Activated CD4-positive, alpha-beta T cell treated with anti-CD3 and anti-CD28 coated beads, Interleukin-2, amount 10 ng/mL, durations not matched to agents 24 days and 14 days (primary cell): ENCODE measurements at regions not wholly inside any gene's neighbourhood (a gene's known extent, or its start where the extent isn't known, plus 50 kb on each side); places are given as distances from the start of the nearest gene placed in this dataset.

Experiments
- DNase-seq: peaks from one replicate; pipeline ENCODE4 v3.0.0; 2022
- H3K27ac Mint-ChIP-seq: one replicate; pipeline ENCODE4 v1.8.0; 2022; ENCODE audit warnings: mild to moderate bottlenecking, mixed read lengths
- H3K27me3 Mint-ChIP-seq: one replicate; pipeline ENCODE4 v1.8.0; 2022; ENCODE audit warnings: mixed read lengths
- H3K36me3 Mint-ChIP-seq: one replicate; pipeline ENCODE4 v1.8.0; 2022; ENCODE audit warnings: low read depth, mild to moderate bottlenecking, mixed read lengths
- H3K4me1 Mint-ChIP-seq: one replicate; pipeline ENCODE4 v1.8.0; 2021; ENCODE audit warnings: mixed read lengths
- H3K4me3 Mint-ChIP-seq: one replicate; pipeline ENCODE4 v1.8.0; 2022; ENCODE audit warnings: mild to moderate bottlenecking, moderate library complexity, mixed read lengths
- H3K9me3 Mint-ChIP-seq: one replicate; pipeline ENCODE4 v1.8.0; 2021; ENCODE audit warnings: mixed read lengths
- intact Hi-C: fragments of 100-400 bp; cut with micrococcal nuclease; formaldehyde crosslinking; loops from one replicate; pipeline ENCODE4 v1.15.1; 2023

DNA sequence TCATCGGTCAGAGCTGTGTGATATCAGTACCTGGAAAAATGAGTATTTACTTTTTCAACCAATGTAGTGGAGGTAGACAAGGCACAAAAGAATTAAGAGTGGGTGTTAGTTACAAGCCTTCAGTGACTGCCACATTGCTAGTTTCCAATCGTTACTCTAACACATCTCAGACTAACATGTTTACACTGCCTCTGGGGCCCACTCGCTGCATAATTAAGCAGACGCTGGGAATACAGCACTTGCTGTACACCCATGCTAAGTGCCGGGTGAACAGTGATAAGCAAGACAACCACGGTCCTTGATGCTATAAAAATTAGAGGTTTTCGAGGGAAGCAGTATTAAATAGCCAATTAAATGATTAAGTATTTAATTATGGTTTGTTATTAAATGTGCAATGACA is 1147.6 kb downstream of the AACS start:
- intact Hi-C loops, result no loop called here
- Mint-ChIP-seq H3K4me3 (no peak overlapping the region), H3K9me3 (no peaks in the 10 kb centered on the region)

DNA sequence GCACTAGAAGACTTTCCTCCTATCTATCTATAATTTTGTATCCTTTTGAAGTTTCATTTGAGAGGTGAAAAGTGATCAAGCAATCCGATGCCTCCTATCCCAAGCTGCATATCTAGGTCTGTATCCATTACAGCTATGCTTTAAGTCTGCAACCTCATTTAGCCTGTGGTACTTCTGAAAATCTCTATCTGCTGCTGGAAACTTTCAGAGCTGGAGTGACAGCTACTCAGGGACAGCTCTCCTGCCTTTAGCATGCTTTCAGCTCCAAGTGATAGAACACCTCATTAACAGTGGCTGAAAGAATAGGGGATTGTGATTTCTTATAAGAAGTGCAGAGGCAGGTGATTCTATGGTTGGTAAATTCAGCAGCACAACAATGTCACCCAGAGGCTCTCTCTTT is 1153.5 kb downstream of the AACS start:
- H3K27me3 Mint-ChIP-seq, result no peaks in the 10 kb centered on the region
- DNase-seq, result no peak
- no peaks in the 10 kb centered on the region for H3K36me3 Mint-ChIP-seq
- H3K9me3 Mint-ChIP-seq, result no peaks in the 10 kb centered on the region
- intact Hi-C loops, result no loop called here
- H3K4me3 Mint-ChIP-seq, result no peak overlapping the region
- H3K4me1 Mint-ChIP-seq, result no peaks in the 10 kb centered on the region
- H3K27ac Mint-ChIP-seq, result no peak overlapping the region

More for the DNA sequence above, 1147.6 kb downstream of the AACS start:
- Mint-ChIP-seq H3K27me3 (no peaks in the 10 kb centered on the region), H3K36me3 (no peaks in the 10 kb centered on the region), H3K4me1 (no peaks in the 10 kb centered on the region), H3K27ac (no peak overlapping the region)
- DNase-seq, result no peak

DNA sequence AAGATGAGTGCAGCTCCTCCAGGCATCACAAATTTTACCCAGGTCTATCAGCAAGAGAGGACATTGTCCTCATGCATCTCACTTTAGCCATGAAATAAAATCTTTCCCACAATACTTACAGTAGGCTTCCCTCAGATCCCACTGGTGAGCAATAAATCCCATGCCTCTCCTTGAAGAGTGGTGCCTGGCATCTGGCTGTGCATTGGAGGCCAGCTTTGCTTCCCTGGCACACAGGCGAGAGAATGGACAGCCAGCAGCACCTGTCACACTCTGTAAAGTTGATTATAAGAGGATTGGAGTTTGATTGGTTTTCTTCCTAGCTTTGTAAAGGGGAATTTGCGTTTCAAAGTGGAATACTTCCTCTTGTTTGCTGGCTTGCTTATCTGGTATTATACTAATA is 1153.9 kb downstream of the AACS start:
- no peaks in the 10 kb centered on the region for H3K36me3 Mint-ChIP-seq
- intact Hi-C loops, result no loop called here
- H3K4me3 Mint-ChIP-seq, result no peak overlapping the region
- H3K27me3 Mint-ChIP-seq, result no peaks in the 10 kb centered on the region
- H3K4me1 Mint-ChIP-seq, result no peaks in the 10 kb centered on the region
- H3K9me3 Mint-ChIP-seq, result no peaks in the 10 kb centered on the region
- no peak overlapping the region for H3K27ac Mint-ChIP-seq
- DNase-seq, result no peak

DNA sequence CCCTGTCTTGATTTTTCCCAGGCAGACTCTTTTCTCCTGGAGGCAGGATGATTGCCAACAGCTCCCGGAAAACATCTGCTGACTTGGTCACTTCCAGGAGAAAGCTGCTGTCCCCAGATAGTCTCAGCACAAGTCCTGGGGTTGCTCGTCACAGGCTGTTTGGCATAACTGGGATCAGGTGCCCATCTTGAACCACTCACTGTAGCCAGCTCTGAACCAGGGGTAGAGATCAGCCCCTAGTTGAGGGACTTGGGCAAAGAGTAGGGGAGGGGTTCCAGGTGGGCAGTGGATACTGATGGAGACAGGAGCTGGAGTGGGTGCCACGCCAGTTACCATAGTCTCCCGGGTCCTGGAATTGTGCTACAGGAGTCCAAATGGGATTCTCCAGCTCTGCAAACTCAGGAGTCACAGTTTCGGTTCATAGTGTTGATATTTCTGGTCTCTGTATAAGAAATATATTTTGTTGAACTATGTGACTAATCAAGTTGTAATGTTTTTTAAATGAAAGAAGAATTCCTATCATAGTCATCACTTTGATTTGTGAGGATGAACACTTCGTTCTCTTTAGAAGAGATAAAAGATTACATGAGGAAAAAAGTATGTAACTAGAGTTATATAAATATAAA is 1154.5 kb downstream of the AACS start:
- no peaks in the 10 kb centered on the region for H3K9me3 Mint-ChIP-seq
- intact Hi-C loops, result no loop called here
- no peak overlapping the region for H3K27ac Mint-ChIP-seq
- no peaks in the 10 kb centered on the region for H3K36me3 Mint-ChIP-seq
- no peaks in the 10 kb centered on the region for H3K27me3 Mint-ChIP-seq
- H3K4me3 Mint-ChIP-seq, result no peak overlapping the region
- H3K4me1 Mint-ChIP-seq, result no peaks in the 10 kb centered on the region
- no peak for DNase-seq

DNA sequence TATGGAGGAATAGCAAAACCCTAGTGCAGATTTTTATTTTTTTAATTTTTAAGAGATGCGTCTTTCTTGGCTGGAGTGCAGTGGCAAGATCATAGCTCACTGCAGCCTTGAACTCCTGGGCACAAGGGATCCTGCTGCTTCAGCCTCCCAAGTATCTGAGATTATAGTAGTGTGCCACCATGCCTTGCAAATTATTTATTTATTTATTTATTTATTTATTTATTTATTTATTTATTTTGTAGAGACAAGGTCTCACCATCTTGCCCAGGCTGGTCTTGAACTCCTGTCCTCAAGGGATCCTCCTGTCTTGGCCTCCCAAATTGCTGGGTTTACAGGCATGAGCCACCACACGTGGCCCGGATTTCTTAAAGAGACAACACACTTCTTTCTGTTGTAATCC is 1158.8 kb downstream of the AACS start:
- H3K4me1 Mint-ChIP-seq, result no peaks in the 10 kb centered on the region
- H3K27ac Mint-ChIP-seq, result no peak overlapping the region
- no peak for DNase-seq
- H3K9me3 Mint-ChIP-seq, result peaks cover 10% of the 10 kb centered on the region
- H3K4me3 Mint-ChIP-seq, result no peak overlapping the region
- H3K36me3 Mint-ChIP-seq, result no peaks in the 10 kb centered on the region
- no peaks in the 10 kb centered on the region for H3K27me3 Mint-ChIP-seq
- intact Hi-C loops, result no loop called here

DNA sequence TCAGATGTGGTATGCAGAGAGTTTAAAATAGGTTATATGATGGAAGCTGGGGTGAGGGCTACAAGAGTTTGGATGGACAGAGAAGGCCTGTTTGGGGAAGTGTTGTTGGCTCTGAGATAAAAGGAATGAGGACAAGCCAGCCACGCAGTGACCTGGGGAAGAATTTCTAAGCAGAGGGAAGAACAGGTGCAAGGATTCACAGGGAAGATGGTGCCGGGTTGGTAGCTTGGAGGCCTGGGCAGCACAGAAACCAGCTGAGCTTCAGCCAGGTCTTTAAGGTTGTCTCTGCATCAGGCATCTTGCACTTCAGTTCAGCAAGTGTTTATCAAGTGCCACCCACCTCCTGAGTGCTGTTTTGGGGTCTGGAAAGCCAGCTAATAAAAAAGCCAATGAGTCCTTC is 1163.7 kb downstream of the AACS start:
- H3K27ac Mint-ChIP-seq, result no peak overlapping the region
- peaks cover 16% of the 10 kb centered on the region for H3K9me3 Mint-ChIP-seq
- H3K4me3 Mint-ChIP-seq, result no peak overlapping the region
- no peaks in the 10 kb centered on the region for H3K36me3 Mint-ChIP-seq
- no peak for DNase-seq
- no peaks in the 10 kb centered on the region for H3K4me1 Mint-ChIP-seq
- H3K27me3 Mint-ChIP-seq, result no peaks in the 10 kb centered on the region
- intact Hi-C loops, result no loop called here

DNA sequence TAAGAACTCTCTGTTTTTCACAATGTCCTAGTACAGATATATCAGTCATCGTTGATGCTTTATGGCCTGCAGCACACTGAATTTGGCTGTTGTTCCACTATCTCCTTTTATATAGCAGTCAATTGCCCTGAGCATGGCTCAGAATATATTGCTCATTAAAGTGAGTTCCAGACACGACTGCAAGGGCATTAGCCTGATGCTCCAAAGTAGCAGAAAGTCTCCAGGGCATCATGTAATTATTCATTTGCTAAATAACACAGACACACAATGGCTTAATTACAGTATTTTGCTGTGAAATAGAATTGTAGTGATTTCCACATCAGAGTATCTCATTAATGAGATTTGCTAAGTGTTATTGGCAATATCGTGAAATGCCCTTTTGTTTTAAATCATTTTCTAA is 1167.5 kb downstream of the AACS start:
- DNase-seq, result no peak
- Mint-ChIP-seq H3K9me3 (peaks cover 6% of the 10 kb centered on the region), H3K27me3 (no peaks in the 10 kb centered on the region), H3K4me1 (no peaks in the 10 kb centered on the region), H3K36me3 (no peaks in the 10 kb centered on the region), H3K4me3 (no peak overlapping the region), H3K27ac (no peak overlapping the region)
- intact Hi-C loops, result no loop called here

DNA sequence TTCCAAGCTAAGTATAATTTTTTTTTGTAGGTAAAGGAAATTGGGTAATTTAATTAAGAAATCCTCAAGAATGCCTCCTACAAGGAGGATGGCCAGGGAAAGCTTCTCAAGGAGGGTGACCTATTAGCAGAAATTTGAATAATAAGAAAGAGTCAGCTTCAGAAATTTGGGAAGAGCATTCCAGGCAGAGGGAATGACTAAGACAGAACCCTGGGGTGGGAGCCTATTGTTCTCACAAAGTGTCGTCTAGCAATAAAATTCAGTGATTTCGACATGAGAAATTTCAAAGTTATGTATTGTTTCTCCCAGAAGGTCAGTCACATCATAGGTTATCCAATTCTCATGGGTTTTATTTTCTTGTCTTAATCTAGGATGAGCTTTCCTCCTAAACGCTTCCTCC is 1168.4 kb downstream of the AACS start:
- Mint-ChIP-seq H3K36me3 (no peaks in the 10 kb centered on the region), H3K4me1 (no peaks in the 10 kb centered on the region), H3K27me3 (no peaks in the 10 kb centered on the region), H3K4me3 (no peak overlapping the region), H3K9me3 (peaks cover 6% of the 10 kb centered on the region), H3K27ac (no peak overlapping the region)
- DNase-seq, result no peak
- intact Hi-C loops, result no loop called here

DNA sequence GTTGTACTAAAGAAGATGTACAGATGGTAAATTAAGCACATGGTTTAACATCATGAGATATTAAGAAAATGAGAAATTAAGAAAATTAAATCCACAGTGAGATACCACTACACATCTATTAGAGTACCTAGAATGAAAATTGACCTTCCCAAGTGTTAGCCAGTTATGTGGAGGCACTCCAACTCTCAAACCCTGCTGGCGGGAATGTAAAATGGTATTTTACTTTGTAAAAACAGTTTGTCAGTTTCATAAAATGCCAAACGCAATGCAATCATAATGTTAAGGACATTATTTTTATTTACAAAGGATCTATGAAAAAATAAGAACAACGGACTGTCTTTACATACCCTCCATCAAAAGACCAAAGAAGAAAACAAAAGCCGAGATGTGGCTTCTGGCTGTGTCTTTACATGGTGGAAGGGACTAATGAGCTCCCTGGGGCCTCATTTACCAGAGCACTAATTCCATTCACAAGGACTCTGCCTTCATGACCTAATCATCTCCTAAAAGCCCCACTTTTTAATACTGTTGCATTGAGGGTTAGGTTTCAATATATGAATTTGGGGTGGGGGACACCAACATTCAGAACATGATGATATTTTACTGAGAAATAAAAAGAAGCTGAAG is 1178.7 kb downstream of the AACS start:
- no peak overlapping the region for H3K27ac Mint-ChIP-seq
- H3K4me3 Mint-ChIP-seq, result no peak overlapping the region
- no peaks in the 10 kb centered on the region for H3K4me1 Mint-ChIP-seq
- intact Hi-C loops, result no loop called here
- H3K27me3 Mint-ChIP-seq, result no peaks in the 10 kb centered on the region
- H3K36me3 Mint-ChIP-seq, result no peaks in the 10 kb centered on the region
- no peaks in the 10 kb centered on the region for H3K9me3 Mint-ChIP-seq
- DNase-seq, result no peak

DNA sequence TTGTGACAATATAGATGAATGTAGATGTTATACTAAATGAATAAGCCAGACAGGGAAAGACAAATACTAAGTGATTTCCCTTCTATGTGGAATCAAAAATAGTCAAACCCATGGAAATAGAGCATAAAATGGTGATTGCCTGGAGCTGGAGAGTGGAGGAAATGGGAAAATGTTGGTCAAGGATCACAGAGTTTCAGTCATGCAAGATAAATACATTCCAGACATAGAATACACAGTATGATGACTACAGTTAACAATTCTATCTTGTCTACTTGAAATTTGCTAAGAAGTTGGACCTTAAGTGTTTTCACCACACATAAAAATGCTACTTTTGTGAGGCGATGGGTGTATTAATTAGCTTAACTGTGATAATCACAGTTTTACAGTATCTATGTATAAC is 1182.7 kb downstream of the AACS start:
- Mint-ChIP-seq H3K4me3 (no peak overlapping the region), H3K4me1 (no peaks in the 10 kb centered on the region), H3K27ac (no peak overlapping the region), H3K27me3 (no peaks in the 10 kb centered on the region), H3K36me3 (no peaks in the 10 kb centered on the region), H3K9me3 (peaks cover 6% of the 10 kb centered on the region)
- DNase-seq, result no peak
- intact Hi-C loops, result no loop called here

DNA sequence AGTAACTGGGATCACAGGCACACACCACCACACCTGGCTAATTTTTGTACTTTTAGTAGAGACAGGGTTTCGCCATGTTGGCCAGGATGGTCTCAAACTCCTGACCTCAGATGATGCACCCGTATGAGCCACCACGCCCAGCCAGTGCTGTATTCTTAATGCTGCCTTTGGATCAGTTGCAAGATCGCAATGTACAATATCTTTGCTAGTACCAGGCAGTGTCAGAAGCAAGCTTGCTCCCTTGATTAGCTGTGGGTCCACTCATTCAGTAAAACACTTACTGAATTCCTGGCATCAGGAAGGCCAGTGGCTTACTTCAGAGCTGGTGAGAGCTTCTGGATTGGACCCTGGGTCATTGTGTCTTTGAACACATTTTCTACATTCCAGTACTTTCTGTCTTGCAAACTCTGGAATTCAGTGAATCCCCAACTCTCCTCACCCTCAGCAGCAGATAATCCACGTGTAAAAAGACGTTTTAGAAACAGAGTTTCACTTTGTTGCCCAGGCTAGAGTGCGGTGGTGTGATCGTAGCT is 1183.7 kb downstream of the AACS start:
- Mint-ChIP-seq H3K4me3 (no peak overlapping the region), H3K27me3 (no peaks in the 10 kb centered on the region), H3K9me3 (peaks cover 6% of the 10 kb centered on the region), H3K4me1 (no peaks in the 10 kb centered on the region), H3K27ac (no peak overlapping the region), H3K36me3 (no peaks in the 10 kb centered on the region)
- intact Hi-C loops, result no loop called here
- no peak for DNase-seq

DNA sequence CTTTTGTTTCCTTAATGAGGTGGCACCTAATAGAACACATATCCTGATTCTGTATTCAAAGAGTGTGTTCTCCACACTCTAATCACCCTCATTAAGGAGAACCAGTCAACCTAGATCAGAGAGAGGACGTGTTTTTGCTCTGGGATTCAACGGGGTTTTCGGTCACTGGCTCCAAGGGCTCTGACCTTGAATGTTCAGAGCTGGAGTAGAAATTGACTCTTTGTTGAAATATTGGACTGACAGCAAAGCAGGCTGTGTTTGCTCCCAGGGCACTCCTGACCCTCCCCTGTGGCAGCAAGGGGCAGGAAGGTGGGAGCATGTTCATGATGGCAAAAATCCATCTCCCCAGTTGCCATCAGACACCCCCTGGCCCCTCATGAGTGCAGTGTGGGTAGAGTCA is 1193.0 kb downstream of the AACS start:
- Mint-ChIP-seq H3K36me3 (no peaks in the 10 kb centered on the region), H3K27ac (no peak overlapping the region), H3K4me1 (no peaks in the 10 kb centered on the region), H3K27me3 (no peaks in the 10 kb centered on the region), H3K4me3 (no peak overlapping the region), H3K9me3 (peaks cover 8% of the 10 kb centered on the region)
- DNase-seq, result no peak
- intact Hi-C loops, result no loop called here

DNA sequence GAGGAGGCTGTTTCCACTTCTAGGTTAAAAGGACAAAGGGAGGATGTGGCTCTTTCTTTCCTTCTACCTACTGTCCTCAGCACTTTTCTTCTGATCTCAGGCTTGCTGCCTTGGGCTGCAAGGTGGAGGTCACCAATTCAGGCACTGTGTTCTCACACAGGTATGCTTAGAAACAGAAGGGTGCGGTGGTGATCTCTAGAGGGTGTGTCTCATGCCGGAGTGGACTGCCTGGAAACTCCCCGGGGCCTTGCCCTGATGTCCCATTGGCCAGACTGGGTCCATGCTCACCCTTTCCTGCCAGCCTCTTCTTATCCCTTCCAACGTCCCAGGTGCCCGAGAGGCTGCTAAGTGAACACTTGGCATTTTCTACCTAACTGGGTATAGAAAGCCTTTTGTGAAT is 1197.6 kb downstream of the AACS start:
- no peak for DNase-seq

DNA sequence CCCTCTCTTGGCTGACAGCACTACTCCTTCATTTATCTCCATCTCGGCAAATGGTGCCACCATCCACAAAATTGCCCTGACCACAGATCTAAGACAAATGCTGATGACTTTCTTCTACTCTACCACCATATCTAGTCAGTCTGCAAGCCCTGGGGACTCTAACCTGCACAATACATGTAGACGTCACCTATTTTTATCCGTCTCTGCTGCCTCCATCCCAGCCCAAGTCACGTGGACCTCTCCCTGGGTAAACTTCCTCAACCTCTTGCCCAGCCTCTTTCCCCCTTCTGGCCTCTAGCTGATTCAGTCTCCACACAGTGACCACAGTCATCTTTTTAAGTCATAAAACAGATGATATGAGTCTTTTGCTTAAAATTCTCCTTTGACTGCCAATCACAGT is 1203.0 kb downstream of the AACS start:
- DNase-seq, result no peak
- Mint-ChIP-seq H3K27me3 (no peaks in the 10 kb centered on the region), H3K4me3 (no peak overlapping the region), H3K27ac (no peak overlapping the region), H3K36me3 (no peaks in the 10 kb centered on the region), H3K4me1 (no peaks in the 10 kb centered on the region), H3K9me3 (peaks cover 12% of the 10 kb centered on the region)
- intact Hi-C loops, result no loop called here

More for the DNA sequence above, 1197.6 kb downstream of the AACS start:
- H3K4me3 Mint-ChIP-seq, result no peak overlapping the region
- no peaks in the 10 kb centered on the region for H3K36me3 Mint-ChIP-seq
- intact Hi-C loops, result no loop called here
- H3K4me1 Mint-ChIP-seq, result no peaks in the 10 kb centered on the region
- no peak overlapping the region for H3K27ac Mint-ChIP-seq
- peaks cover 8% of the 10 kb centered on the region for H3K9me3 Mint-ChIP-seq
- H3K27me3 Mint-ChIP-seq, result no peaks in the 10 kb centered on the region

DNA sequence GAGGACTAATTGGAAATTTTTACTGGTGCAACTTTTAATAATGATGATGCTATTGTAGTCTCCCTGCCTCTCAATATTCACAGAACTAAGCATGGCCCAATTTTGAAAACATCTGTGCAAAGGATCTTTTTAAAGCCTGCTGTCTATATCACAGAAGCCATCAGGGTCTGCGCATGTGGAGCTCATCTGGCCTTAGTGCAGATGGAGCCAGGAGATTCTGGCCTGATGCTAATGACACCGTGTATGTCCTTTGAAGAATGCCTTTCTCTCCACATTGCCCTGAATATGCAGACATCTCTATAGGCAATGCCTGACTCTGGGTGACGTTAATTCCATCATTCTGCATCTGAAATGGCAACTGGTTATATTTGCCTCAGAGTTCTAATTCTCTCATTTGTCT is 1205.9 kb downstream of the AACS start:
- Mint-ChIP-seq H3K36me3 (no peaks in the 10 kb centered on the region), H3K4me3 (no peak overlapping the region)

More for the DNA sequence above, 1205.9 kb downstream of the AACS start:
- DNase-seq, result no peak
- peaks cover 15% of the 10 kb centered on the region for H3K9me3 Mint-ChIP-seq
- no peak overlapping the region for H3K27ac Mint-ChIP-seq
- no peaks in the 10 kb centered on the region for H3K4me1 Mint-ChIP-seq
- no peaks in the 10 kb centered on the region for H3K27me3 Mint-ChIP-seq
- intact Hi-C loops, result no loop called here
